HG03135 (cell line): ENCODE measurements at regions not wholly inside any gene's neighbourhood (a gene's known extent, or its start where the extent isn't known, plus 50 kb on each side); places are given as distances from the start of the nearest gene placed in this dataset.

ENCODE experiments used
- ATAC-seq: cut with Tn5 transposase; IDR thresholded peaks from one replicate; pipeline ENCODE4 v1.9.1; 2021; ENCODE audit warnings: mild to moderate bottlenecking, moderate library complexity; ENCODE audit not compliant: unreplicated experiment

GRCh38 chr15:70158309-70159000, 60.7 kb upstream of the TLE3 start:
- ATAC-seq: no peak

- no peak for ATAC-seq
Measured at GRCh38 chr15:70156671-70157271, 59.1 kb upstream of the TLE3 start.

DNA sequence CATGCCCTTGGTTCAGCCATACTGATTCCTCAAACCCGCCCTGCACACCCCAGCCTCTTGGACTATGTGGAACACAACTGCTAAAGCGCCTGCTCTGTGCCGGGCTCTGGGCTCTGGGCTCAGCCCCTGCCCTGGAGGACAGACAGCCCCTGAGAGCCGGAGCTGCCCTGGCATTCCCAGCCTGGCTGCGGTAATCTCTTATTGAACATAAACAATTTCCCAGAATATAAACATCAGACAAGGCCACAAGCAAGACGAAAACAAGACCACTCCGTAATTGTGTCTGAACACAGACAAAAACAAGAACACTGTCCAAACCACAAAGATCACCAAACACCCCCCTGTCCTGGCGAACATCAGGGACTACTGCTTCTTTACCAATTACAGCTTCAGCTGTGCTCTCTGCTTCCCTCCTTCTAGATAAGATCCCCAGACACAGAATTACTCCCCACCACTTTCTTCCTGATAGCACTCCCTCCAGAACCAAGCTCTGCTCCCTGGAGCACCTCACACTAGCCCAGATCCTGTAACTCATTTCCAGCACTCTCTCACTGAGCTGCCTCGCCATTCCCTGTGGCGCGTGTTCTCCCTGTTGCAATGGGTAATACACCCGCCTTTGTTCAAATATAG, 57.1 kb upstream of the TLE3 start:
- no peak for ATAC-seq

DNA sequence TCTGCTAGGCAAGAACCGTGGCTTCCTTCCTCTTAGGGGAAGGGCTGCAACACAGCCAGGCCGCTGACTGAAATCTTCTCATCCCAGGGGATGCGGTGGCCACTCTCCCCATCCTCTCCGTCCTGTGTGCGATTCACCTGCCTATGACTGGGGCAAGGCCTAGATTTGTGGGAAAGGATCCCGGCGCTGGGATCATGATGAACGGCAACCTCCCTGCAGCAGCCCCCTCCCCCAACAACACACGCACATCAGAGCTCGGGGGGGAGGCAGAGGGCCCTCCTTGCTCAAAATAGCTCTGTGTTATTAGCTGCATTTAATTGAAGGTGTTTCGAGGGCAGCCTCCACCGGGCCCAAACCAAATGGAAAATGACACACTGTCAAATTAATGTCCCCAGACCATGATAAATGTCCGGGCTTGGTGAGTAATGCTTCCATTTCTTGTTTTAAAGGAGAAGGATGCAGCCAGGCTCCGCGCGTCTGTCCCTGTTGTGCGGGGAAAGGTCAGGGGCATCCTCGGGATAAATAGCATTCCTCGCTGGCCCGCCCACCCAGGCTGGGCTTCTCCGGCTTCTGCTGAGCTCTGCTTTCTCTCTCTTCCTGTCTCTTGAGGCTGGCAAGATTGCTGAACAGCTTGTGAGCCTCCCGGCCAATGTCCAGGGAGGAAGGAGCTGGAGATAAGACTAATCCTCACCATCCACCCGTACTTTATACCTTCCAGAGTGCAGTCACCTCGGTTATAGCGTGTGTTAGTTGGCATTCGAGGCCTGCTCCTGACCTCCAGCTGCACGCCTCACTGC, 56.4 kb upstream of the TLE3 start:
- no peak for ATAC-seq

DNA sequence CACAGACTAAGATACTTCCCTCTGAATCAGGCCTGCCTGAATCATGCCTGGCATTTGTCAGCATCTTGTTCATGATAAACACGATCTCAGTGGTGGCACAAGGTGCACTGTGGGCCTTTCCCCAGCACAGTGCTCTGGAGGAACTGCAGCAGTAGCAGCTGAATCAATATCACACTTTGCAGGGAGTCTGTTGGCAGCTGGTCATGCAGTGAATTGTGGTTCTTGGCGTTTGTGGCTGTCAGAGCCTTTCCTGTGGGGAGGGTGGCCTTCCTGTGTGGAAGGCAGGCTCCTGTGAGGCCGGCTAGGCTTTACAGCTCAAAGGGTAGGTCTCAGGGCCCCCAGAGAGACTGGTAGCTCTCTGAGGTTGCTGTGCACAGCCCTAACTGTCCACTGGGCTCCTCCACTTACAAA, 54.4 kb upstream of the TLE3 start:
- no peak for ATAC-seq

DNA sequence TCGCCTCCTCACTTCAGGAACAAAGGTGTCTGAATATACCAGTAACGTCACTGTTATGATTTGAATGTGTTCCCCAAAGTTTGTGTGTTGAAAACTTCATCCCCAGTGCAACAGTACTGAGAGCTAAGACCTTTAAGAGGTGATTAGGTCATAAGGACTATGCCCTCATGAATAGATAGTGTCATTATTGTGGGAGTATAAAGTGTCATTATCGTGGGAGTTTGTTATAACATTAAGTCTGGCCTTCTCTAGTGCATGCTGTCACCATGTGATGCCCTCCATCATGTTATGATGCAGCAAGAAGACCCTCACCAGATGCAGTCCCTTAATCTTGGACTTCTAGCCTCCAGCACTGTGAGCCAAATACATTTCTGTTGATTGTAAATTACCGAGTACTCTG, 53.7 kb upstream of the TLE3 start:
- no peak for ATAC-seq

GRCh38 chr15:70151003-70151402, 53.3 kb upstream of the TLE3 start:
- no peak for ATAC-seq

DNA sequence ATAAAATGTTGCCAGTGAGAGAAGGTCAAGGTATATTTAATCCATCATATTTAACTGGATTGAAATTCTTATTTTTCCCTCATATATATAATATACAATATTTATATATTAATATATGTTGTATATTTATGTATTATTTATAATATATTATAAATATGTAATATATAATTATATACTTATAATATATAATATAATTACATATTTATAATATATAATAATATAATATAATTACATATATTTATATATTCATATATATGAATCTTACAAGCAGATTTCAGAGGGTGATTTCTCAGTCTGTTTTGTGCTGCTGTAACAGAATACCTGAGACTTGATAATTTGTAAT, 52.7 kb upstream of the TLE3 start:
- ATAC-seq: no peak

DNA sequence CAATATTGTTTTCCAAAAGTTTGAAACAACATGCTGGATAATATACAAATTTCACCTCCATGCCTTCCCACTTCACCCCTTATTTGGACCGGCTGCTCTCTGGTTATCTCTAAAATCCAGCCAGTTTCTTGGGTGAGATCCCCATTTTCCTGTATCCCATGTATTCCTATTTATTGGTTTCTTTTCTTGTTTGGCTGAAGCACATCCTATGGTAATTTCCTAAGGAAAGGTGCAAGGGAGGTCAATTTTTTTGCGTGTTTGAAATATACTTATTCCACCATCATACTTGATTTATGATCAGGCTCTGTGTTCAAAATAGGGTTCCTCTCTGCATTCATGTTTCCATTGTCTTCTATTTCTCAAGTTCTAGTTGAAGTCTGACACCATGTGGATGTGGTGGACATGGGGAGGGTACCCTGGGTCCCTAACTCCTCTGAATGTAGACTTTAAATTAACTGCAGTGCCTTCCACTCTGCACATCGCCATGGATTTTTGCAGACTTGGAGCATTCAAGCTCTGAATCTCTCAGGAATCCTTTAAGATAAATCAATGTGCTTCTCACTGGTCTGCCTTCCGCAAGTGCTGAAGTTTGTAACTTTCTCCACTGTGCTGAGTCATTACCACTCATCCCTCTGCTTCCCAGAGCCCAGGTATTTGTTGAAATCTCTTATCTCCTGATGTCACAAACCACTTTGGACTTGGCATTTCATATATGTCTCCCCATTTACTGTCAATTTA, 52.1 kb upstream of the TLE3 start:
- no peak for ATAC-seq

- ATAC-seq: no peak
Measured at GRCh38 chr15:70147778-70148177, 50.1 kb upstream of the TLE3 start.
